ENCODE measurements at regions not wholly inside any gene's neighbourhood (a gene's known extent, or its start where the extent isn't known, plus 50 kb on each side); places are given as distances from the start of the nearest gene placed in this dataset.

GRCh38 chr6:170116636-170117035, 174.2 kb downstream of the DLL1 start:
- Histone ChIP-seq H3K79me2 (ENCODE audit: control insufficient read depth, low read length) (no peaks in the 10 kb centered on the region), H3K27me3 (ENCODE audit: control insufficient read depth, low read length) (no peaks in the 10 kb centered on the region), H4K20me1 (ENCODE audit: control insufficient read depth, insufficient read depth, low read depth, low read length) (no peaks in the 10 kb centered on the region), H3K27ac (ENCODE audit: low read depth, low read length) (no peak overlapping the region), H3K9me2 (replicated peaks; ENCODE audit: control insufficient read depth, low read length) (no peaks in the 10 kb centered on the region), H3K9me3 (ENCODE audit: control insufficient read depth, insufficient read depth, low read length) (peaks cover 8% of the 10 kb centered on the region), H3F3A (ENCODE audit: control insufficient read depth, insufficient read depth) (no peaks in the 10 kb centered on the region), H3K4me2 (ENCODE audit: low read length) (no peak overlapping the region), H3K4me1 (ENCODE audit: control insufficient read depth, low read length) (no peaks in the 10 kb centered on the region), H3K36me3 (ENCODE audit: control insufficient read depth, low read length) (no peaks in the 10 kb centered on the region), H3K4me3 (ENCODE audit: low read length) (no peak overlapping the region)
- TF ChIP-seq CTCF (IDR thresholded peaks at IDR 0.05; ENCODE audit: low read depth, low read length, poor library complexity, severe bottlenecking): no peak
- TF ChIP-seq EZH2phosphoT487 (IDR thresholded peaks at IDR 0.05; ENCODE audit: borderline replicate concordance, low read length): no peak

- Histone ChIP-seq H3K79me2 (ENCODE audit: control insufficient read depth, low read length) (no peaks in the 10 kb centered on the region), H3K9me2 (replicated peaks; ENCODE audit: control insufficient read depth, low read length) (no peaks in the 10 kb centered on the region), H3K27ac (ENCODE audit: low read depth, low read length) (no peak overlapping the region), H3K4me1 (ENCODE audit: control insufficient read depth, low read length) (no peaks in the 10 kb centered on the region), H4K20me1 (ENCODE audit: control insufficient read depth, insufficient read depth, low read depth, low read length) (no peaks in the 10 kb centered on the region), H3K27me3 (ENCODE audit: control insufficient read depth, low read length) (no peaks in the 10 kb centered on the region), H3F3A (ENCODE audit: control insufficient read depth, insufficient read depth) (no peaks in the 10 kb centered on the region), H3K4me2 (ENCODE audit: low read length) (no peak overlapping the region), H3K9me3 (ENCODE audit: control insufficient read depth, insufficient read depth, low read length) (peaks cover 4% of the 10 kb centered on the region), H3K36me3 (ENCODE audit: control insufficient read depth, low read length) (no peaks in the 10 kb centered on the region), H3K4me3 (ENCODE audit: low read length) (no peak overlapping the region)
- no peak for TF ChIP-seq CTCF (IDR thresholded peaks at IDR 0.05; ENCODE audit: low read depth, low read length, poor library complexity, severe bottlenecking)
- no peak for TF ChIP-seq EZH2phosphoT487 (IDR thresholded peaks at IDR 0.05; ENCODE audit: borderline replicate concordance, low read length)
Measured at GRCh38 chr6:170114956-170115855, 175.7 kb downstream of the DLL1 start.

- TF ChIP-seq EZH2phosphoT487 (IDR thresholded peaks at IDR 0.05; ENCODE audit: borderline replicate concordance, low read length): no peak
- no peak for TF ChIP-seq CTCF (IDR thresholded peaks at IDR 0.05; ENCODE audit: low read depth, low read length, poor library complexity, severe bottlenecking)
- H3K9me2 ChIP-seq (replicated peaks; ENCODE audit: control insufficient read depth, low read length): no peaks in the 10 kb centered on the region
Measured at GRCh38 chr6:170114187-170114945, 176.5 kb downstream of the DLL1 start.

More at GRCh38 chr6:170114187-170114945, 176.5 kb downstream of the DLL1 start:
- Histone ChIP-seq H3K79me2 (ENCODE audit: control insufficient read depth, low read length) (no peaks in the 10 kb centered on the region), H3K4me2 (ENCODE audit: low read length) (no peak overlapping the region), H3K4me3 (ENCODE audit: low read length) (no peak overlapping the region), H3K27ac (ENCODE audit: low read depth, low read length) (no peak overlapping the region), H3K36me3 (ENCODE audit: control insufficient read depth, low read length) (no peaks in the 10 kb centered on the region), H3K4me1 (ENCODE audit: control insufficient read depth, low read length) (no peaks in the 10 kb centered on the region), H3F3A (ENCODE audit: control insufficient read depth, insufficient read depth) (no peaks in the 10 kb centered on the region), H3K9me3 (ENCODE audit: control insufficient read depth, insufficient read depth, low read length) (no peaks in the 10 kb centered on the region), H4K20me1 (ENCODE audit: control insufficient read depth, insufficient read depth, low read depth, low read length) (no peaks in the 10 kb centered on the region), H3K27me3 (ENCODE audit: control insufficient read depth, low read length) (no peaks in the 10 kb centered on the region)
